ENCODE measurements at regions not wholly inside any gene's neighbourhood (a gene's known extent, or its start where the extent isn't known, plus 50 kb on each side); places are given as distances from the start of the nearest gene placed in this dataset.

DNA sequence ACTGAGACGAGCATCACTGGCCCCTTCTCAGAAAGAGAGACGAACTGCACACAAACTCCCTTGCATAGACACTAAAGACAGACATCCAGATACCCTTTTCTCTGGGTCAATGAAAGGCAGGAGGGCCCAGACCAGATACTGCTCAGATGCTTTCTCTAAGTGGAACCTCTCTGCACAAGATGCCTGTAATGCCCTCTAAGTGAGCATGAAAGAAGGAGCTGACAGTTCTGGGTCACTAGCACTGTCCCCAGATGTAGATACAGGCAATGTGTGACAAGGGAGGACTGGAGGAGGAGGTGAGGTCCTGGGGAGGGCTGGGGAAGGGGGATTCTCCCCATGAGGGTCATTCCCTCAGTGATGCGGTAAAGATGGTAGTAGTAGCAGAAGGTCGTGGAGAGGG, 501.0 kb upstream of the CDH11 start:
- no peak for DNase-seq
- no peaks in the 10 kb centered on the region for H3K9me3 Mint-ChIP-seq
- WGBS, 2 experiments (ENCODE audit: insufficient coverage in 1 of 2, insufficient read length in 1 of 2), result 89 to 92% methylated on average over 2 to 4 of the region's 4 CpGs
- no peaks in the 10 kb centered on the region for H3K36me3 ChIP-seq (ENCODE audit: control insufficient read depth, insufficient read depth, low read length)
- no peak overlapping the region for H3K27ac Mint-ChIP-seq
- no peak overlapping the region for H3K27ac ChIP-seq (ENCODE audit: low read depth, low read length)
- no peaks in the 10 kb centered on the region for H3K27me3 ChIP-seq (ENCODE audit: control insufficient read depth, insufficient read depth, low read length, poor library complexity, severe bottlenecking)
- H3K9me3 ChIP-seq (ENCODE audit: control insufficient read depth, low read length), result no peaks in the 10 kb centered on the region
- no peak overlapping the region for H3K9ac ChIP-seq (ENCODE audit: extremely low read depth, low read length, poor library complexity, severe bottlenecking)
- H3K4me3 ChIP-seq (ENCODE audit: low read length), result no peak overlapping the region
- TF ChIP-seq CTCF (conservative IDR thresholded peaks at IDR 0.05), result no peak
- H3K4me1 ChIP-seq (ENCODE audit: control insufficient read depth, insufficient read depth, low read length), result no peaks in the 10 kb centered on the region
- no peak overlapping the region for H3K4me3 Mint-ChIP-seq
- no peaks in the 10 kb centered on the region for H3K27me3 Mint-ChIP-seq (ENCODE audit: insufficient read depth)
- no peaks in the 10 kb centered on the region for H3K36me3 Mint-ChIP-seq (ENCODE audit: low read depth)
- no peaks in the 10 kb centered on the region for H3K4me1 Mint-ChIP-seq

DNA sequence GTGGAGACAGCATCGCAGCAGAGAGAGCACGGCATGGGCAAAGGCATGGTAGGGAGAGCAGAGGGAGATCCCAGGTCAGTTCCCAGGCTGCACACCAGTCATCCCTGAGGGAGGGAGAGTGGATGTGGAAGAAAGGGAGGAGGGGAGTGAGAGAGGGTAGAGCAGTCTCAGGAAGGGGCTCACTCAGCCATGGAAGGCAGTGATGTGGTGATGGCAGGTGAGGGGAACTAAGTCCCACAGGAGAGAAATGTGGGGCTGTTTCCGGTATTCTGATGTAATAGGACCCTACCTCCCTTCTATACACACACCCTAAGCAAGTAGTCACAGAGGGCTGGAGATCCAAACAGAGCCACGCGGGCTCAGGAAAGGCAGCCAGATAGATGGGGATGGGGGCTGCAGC, 500.3 kb upstream of the CDH11 start:
- Mint-ChIP-seq H3K9me3 (no peaks in the 10 kb centered on the region), H3K27me3 (ENCODE audit: insufficient read depth) (no peaks in the 10 kb centered on the region), H3K4me1 (no peaks in the 10 kb centered on the region), H3K4me3 (no peak overlapping the region), H3K27ac (no peak overlapping the region), H3K36me3 (ENCODE audit: low read depth) (no peaks in the 10 kb centered on the region)
- DNase-seq, result no peak
- H3K9me3 ChIP-seq (ENCODE audit: control insufficient read depth, low read length), result no peaks in the 10 kb centered on the region
- H3K9ac ChIP-seq (ENCODE audit: extremely low read depth, low read length, poor library complexity, severe bottlenecking), result no peak overlapping the region
- no peak overlapping the region for H3K27ac ChIP-seq (ENCODE audit: low read depth, low read length)
- 93% methylated on average over 2 to 4 of the region's 5 CpGs for WGBS, 2 experiments (ENCODE audit: insufficient coverage in 1 of 2, insufficient read length in 1 of 2)
- H3K36me3 ChIP-seq (ENCODE audit: control insufficient read depth, insufficient read depth, low read length), result no peaks in the 10 kb centered on the region
- H3K27me3 ChIP-seq (ENCODE audit: control insufficient read depth, insufficient read depth, low read length, poor library complexity, severe bottlenecking), result no peaks in the 10 kb centered on the region
- H3K4me3 ChIP-seq (ENCODE audit: low read length), result no peak overlapping the region
- TF ChIP-seq CTCF (conservative IDR thresholded peaks at IDR 0.05), result no peak
- H3K4me1 ChIP-seq (ENCODE audit: control insufficient read depth, insufficient read depth, low read length), result no peaks in the 10 kb centered on the region

GRCh38 chr16:65621640-65622039, 499.8 kb upstream of the CDH11 start:
- WGBS, 2 experiments (ENCODE audit: insufficient coverage in 1 of 2, insufficient read length in 1 of 2), result 90 to 91% methylated on average over 3 of the region's 3 CpGs
- no peaks in the 10 kb centered on the region for H3K27me3 ChIP-seq (ENCODE audit: control insufficient read depth, insufficient read depth, low read length, poor library complexity, severe bottlenecking)
- H3K4me3 Mint-ChIP-seq, result no peak overlapping the region
- H3K4me1 Mint-ChIP-seq, result no peaks in the 10 kb centered on the region
- H3K36me3 ChIP-seq (ENCODE audit: control insufficient read depth, insufficient read depth, low read length), result no peaks in the 10 kb centered on the region
- TF ChIP-seq CTCF (conservative IDR thresholded peaks at IDR 0.05), result no peak
- no peak overlapping the region for H3K4me3 ChIP-seq (ENCODE audit: low read length)
- no peaks in the 10 kb centered on the region for H3K9me3 Mint-ChIP-seq
- no peak overlapping the region for H3K9ac ChIP-seq (ENCODE audit: extremely low read depth, low read length, poor library complexity, severe bottlenecking)
- no peak overlapping the region for H3K27ac ChIP-seq (ENCODE audit: low read depth, low read length)
- H3K9me3 ChIP-seq (ENCODE audit: control insufficient read depth, low read length), result no peaks in the 10 kb centered on the region
- H3K27ac Mint-ChIP-seq, result no peak overlapping the region
- H3K36me3 Mint-ChIP-seq (ENCODE audit: low read depth), result no peaks in the 10 kb centered on the region
- DNase-seq, result no peak
- no peaks in the 10 kb centered on the region for H3K27me3 Mint-ChIP-seq (ENCODE audit: insufficient read depth)
- H3K4me1 ChIP-seq (ENCODE audit: control insufficient read depth, insufficient read depth, low read length), result no peaks in the 10 kb centered on the region

Data from endodermal cell (in vitro differentiated cells).